ENCODE measurements at regions not wholly inside any gene's neighbourhood (a gene's known extent, or its start where the extent isn't known, plus 50 kb on each side); places are given as distances from the start of the nearest gene placed in this dataset.

DNA sequence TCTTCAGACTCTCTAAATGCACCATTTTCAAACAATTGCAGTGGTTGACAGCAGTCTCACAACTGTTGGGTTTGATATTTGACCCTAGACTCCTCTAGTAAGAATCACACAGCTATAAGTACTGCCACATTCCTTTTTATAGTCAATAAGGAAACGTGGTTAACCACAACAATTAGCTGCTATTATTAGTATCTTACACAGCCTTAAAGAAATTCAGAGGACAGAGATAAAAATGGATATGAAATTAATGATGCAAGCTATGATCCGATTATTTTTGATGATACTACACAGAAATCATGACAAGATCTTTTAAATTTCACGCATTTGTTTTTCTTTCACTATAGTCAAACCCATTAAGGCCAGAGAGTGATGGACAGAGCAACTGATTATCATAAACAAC lies 288.6 kb upstream of the C9orf72 start:
- Histone ChIP-seq H3K4me1 (ENCODE audit: control insufficient read depth, low read length) (no peaks in the 10 kb centered on the region), H3K36me3 (ENCODE audit: control insufficient read depth, low read length) (no peaks in the 10 kb centered on the region), H3K4me2 (ENCODE audit: low read length) (no peak overlapping the region), H4K20me1 (ENCODE audit: control insufficient read depth, insufficient read depth, low read depth, low read length) (no peaks in the 10 kb centered on the region), H3K27ac (ENCODE audit: low read depth, low read length) (no peak overlapping the region), H3K9me2 (replicated peaks; ENCODE audit: control insufficient read depth, low read length) (no peaks in the 10 kb centered on the region), H3K27me3 (ENCODE audit: control insufficient read depth, low read length) (no peaks in the 10 kb centered on the region), H3F3A (ENCODE audit: control insufficient read depth, insufficient read depth) (no peaks in the 10 kb centered on the region), H3K4me3 (ENCODE audit: low read length) (no peak overlapping the region), H3K79me2 (ENCODE audit: control insufficient read depth, low read length) (no peaks in the 10 kb centered on the region), H3K9me3 (ENCODE audit: control insufficient read depth, insufficient read depth, low read length) (no peaks in the 10 kb centered on the region)
- TF ChIP-seq, protein P1, sequence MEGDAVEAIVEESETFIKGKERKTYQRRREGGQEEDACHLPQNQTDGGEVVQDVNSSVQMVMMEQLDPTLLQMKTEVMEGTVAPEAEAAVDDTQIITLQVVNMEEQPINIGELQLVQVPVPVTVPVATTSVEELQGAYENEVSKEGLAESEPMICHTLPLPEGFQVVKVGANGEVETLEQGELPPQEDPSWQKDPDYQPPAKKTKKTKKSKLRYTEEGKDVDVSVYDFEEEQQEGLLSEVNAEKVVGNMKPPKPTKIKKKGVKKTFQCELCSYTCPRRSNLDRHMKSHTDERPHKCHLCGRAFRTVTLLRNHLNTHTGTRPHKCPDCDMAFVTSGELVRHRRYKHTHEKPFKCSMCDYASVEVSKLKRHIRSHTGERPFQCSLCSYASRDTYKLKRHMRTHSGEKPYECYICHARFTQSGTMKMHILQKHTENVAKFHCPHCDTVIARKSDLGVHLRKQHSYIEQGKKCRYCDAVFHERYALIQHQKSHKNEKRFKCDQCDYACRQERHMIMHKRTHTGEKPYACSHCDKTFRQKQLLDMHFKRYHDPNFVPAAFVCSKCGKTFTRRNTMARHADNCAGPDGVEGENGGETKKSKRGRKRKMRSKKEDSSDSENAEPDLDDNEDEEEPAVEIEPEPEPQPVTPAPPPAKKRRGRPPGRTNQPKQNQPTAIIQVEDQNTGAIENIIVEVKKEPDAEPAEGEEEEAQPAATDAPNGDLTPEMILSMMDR (IDR thresholded peaks at IDR 0.05; ENCODE audit: low read depth, low read length, poor library complexity, severe bottlenecking), result no peak
- TF ChIP-seq EZH2phosphoT487 (IDR thresholded peaks at IDR 0.05; ENCODE audit: borderline replicate concordance, low read length), result no peak

GRCh38 chr9:27864644-27865438 lies 291.6 kb upstream of the C9orf72 start:
- H3K27me3 ChIP-seq (ENCODE audit: control insufficient read depth, low read length), result no peaks in the 10 kb centered on the region
- no peaks in the 10 kb centered on the region for H3K9me3 ChIP-seq (ENCODE audit: control insufficient read depth, insufficient read depth, low read length)
- H3K4me3 ChIP-seq (ENCODE audit: low read length), result no peak overlapping the region
- H3K9me2 ChIP-seq (replicated peaks; ENCODE audit: control insufficient read depth, low read length), result no peaks in the 10 kb centered on the region
- TF ChIP-seq EZH2phosphoT487 (IDR thresholded peaks at IDR 0.05; ENCODE audit: borderline replicate concordance, low read length), result no peak
- TF ChIP-seq, protein P1 (IDR thresholded peaks at IDR 0.05; ENCODE audit: low read depth, low read length, poor library complexity, severe bottlenecking), result no peak
- no peaks in the 10 kb centered on the region for H3K79me2 ChIP-seq (ENCODE audit: control insufficient read depth, low read length)
- no peaks in the 10 kb centered on the region for H3K36me3 ChIP-seq (ENCODE audit: control insufficient read depth, low read length)
- H3F3A ChIP-seq (ENCODE audit: control insufficient read depth, insufficient read depth), result no peaks in the 10 kb centered on the region
- no peaks in the 10 kb centered on the region for H4K20me1 ChIP-seq (ENCODE audit: control insufficient read depth, insufficient read depth, low read depth, low read length)
- H3K27ac ChIP-seq (ENCODE audit: low read depth, low read length), result no peak overlapping the region
- H3K4me1 ChIP-seq (ENCODE audit: control insufficient read depth, low read length), result no peaks in the 10 kb centered on the region
- H3K4me2 ChIP-seq (ENCODE audit: low read length), result no peak overlapping the region

- Histone ChIP-seq H3K79me2 (ENCODE audit: control insufficient read depth, low read length) (no peaks in the 10 kb centered on the region), H3K27ac (ENCODE audit: low read depth, low read length) (no peak overlapping the region), H3K4me1 (ENCODE audit: control insufficient read depth, low read length) (no peaks in the 10 kb centered on the region), H3K9me3 (ENCODE audit: control insufficient read depth, insufficient read depth, low read length) (no peaks in the 10 kb centered on the region), H3K9me2 (replicated peaks; ENCODE audit: control insufficient read depth, low read length) (no peaks in the 10 kb centered on the region), H3K36me3 (ENCODE audit: control insufficient read depth, low read length) (no peaks in the 10 kb centered on the region), H4K20me1 (ENCODE audit: control insufficient read depth, insufficient read depth, low read depth, low read length) (no peaks in the 10 kb centered on the region), H3K27me3 (ENCODE audit: control insufficient read depth, low read length) (no peaks in the 10 kb centered on the region), H3F3A (ENCODE audit: control insufficient read depth, insufficient read depth) (no peaks in the 10 kb centered on the region), H3K4me2 (ENCODE audit: low read length) (no peak overlapping the region), H3K4me3 (ENCODE audit: low read length) (no peak overlapping the region)
- no peak for TF ChIP-seq EZH2phosphoT487 (IDR thresholded peaks at IDR 0.05; ENCODE audit: borderline replicate concordance, low read length)
- TF ChIP-seq, protein P1 (IDR thresholded peaks at IDR 0.05; ENCODE audit: low read depth, low read length, poor library complexity, severe bottlenecking), result no peak
Measured at GRCh38 chr9:27866741-27867140, 293.5 kb upstream of the C9orf72 start.

Measured in DOHH2 (cell line).